Endothelial cell of umbilical vein (primary cell): ENCODE measurements at regions not wholly inside any gene's neighbourhood (a gene's known extent, or its start where the extent isn't known, plus 50 kb on each side); places are given as distances from the start of the nearest gene placed in this dataset.

ENCODE experiments used
- BruUV-seq: library from RNA; stranded (reverse); fragments of 400-500 nt; replicated peaks from 2 replicates; lab custom pipeline; 2021; lab: Mats Ljungman, UMichigan
- CTCF ChIA-PET: fragments of 300-600, 350-600 bp; sonication (Branson Sonifier 250); formaldehyde crosslinking; loops from one replicate; lab custom pipeline; 2021; ENCODE audit warnings: antibody characterized with exemption, inconsistent platforms; lab: Charles Lee
- POLR2A ChIA-PET: fragments of 300-600, 350-600 bp; sonication (Branson Sonifier 250); formaldehyde crosslinking; loops from one replicate; lab custom pipeline; 2021; ENCODE audit warnings: antibody characterized with exemption, inconsistent platforms; lab: Charles Lee
- DNase-seq: peaks from one replicate; pipeline ENCODE4 v3.0.0-alpha.2; 2011; ENCODE audit warnings: low read depth, low spot score
- FAIRE-seq: peaks from 2 replicates; lab custom pipeline; 2011; peaks lifted over from hg19 to GRCh38; lab: Jason Lieb, UNC
- H2AFZ ChIP-seq: 2 replicates; pipeline ENCODE4 v1.6.0; 2012; ENCODE audit warnings: low read depth, low read length, control low read depth, inconsistent platforms
- H3K27ac ChIP-seq: 2 replicates; pipeline ENCODE4 v1.5.1; 2011; ENCODE audit warnings: low read depth, mild to moderate bottlenecking, control low read depth, low read length, moderate library complexity; ENCODE audit not compliant: insufficient read depth
- H3K27me3 ChIP-seq, 2 experiments: 2 replicates each; pipeline versions ENCODE4 v1.6.0 to v1.6.1; 2011; ENCODE audit warnings: low read length in 2 of 2, mixed read lengths in 1 of 2; ENCODE audit not compliant: control insufficient read depth in 2 of 2, insufficient read depth in 2 of 2
- H3K36me3 ChIP-seq, 2 experiments: 2 replicates in 1 of 2; 3 replicates in 1 of 2; pipeline ENCODE4 v1.5.1; 2011; ENCODE audit warnings: low read length in 2 of 2, mild to moderate bottlenecking in 1 of 2, moderate library complexity in 1 of 2; ENCODE audit not compliant: control insufficient read depth in 2 of 2, insufficient read depth in 2 of 2; ENCODE audit errors: extremely low read depth in 1 of 2
- H3K4me1 ChIP-seq: 3 replicates; pipeline ENCODE4 v1.5.1; 2011; ENCODE audit warnings: mild to moderate bottlenecking, low read length; ENCODE audit not compliant: control insufficient read depth, insufficient read depth; ENCODE audit errors: extremely low read depth
- H3K4me2 ChIP-seq: 2 replicates; pipeline ENCODE4 v1.6.1; 2011; ENCODE audit warnings: low read length, control low read depth, mixed read lengths; ENCODE audit not compliant: insufficient read depth
- H3K4me3 ChIP-seq, 3 experiments: fragments of 200-600 bp in 1 of 3; sonication (generic), shearing (Covaris generic) in 1 of 3; replicated peaks in 1 of 3; 2 replicates each; pipeline ENCODE4 v1.5.1; 2011 to 2016; ENCODE audit warnings: control low read depth in 3 of 3, low read length in 3 of 3, mild to moderate bottlenecking in 2 of 3, inconsistent platforms in 1 of 3, low read depth in 1 of 3, moderate library complexity in 1 of 3; ENCODE audit not compliant: insufficient read depth in 1 of 3
- H3K79me2 ChIP-seq: 2 replicates; pipeline ENCODE4 v1.6.0; 2012; ENCODE audit warnings: low read length, inconsistent platforms; ENCODE audit not compliant: control insufficient read depth, insufficient read depth
- H3K9ac ChIP-seq: replicated peaks from 2 replicates; pipeline ENCODE3; 2011; ENCODE audit warnings: low read length, control low read depth; ENCODE audit not compliant: insufficient read depth; ENCODE audit errors: extremely low read depth
- H3K9me1 ChIP-seq: replicated peaks from 3 replicates; pipeline ENCODE4 v1.6.0; 2011; ENCODE audit warnings: mild to moderate bottlenecking, low read length; ENCODE audit not compliant: control insufficient read depth, insufficient read depth; ENCODE audit errors: extremely low read depth
- H3K9me3 ChIP-seq: replicated peaks from 2 replicates; pipeline ENCODE4 v1.5.1; 2012; ENCODE audit warnings: low read length, inconsistent platforms; ENCODE audit not compliant: control insufficient read depth, insufficient read depth
- H4K20me1 ChIP-seq: replicated peaks from 2 replicates; pipeline ENCODE3; 2011; ENCODE audit warnings: mild to moderate bottlenecking, low read length; ENCODE audit not compliant: control insufficient read depth, insufficient read depth; ENCODE audit errors: extremely low read depth
- EZH2 ChIP-seq: IDR thresholded peaks from 2 replicates; pipeline ENCODE4 v1.6.1; 2012; ENCODE audit warnings: borderline replicate concordance, low read depth, mild to moderate bottlenecking, moderate library complexity, low read length, inconsistent platforms; ENCODE audit not compliant: severe bottlenecking
- FOS ChIP-seq: IDR thresholded peaks from 2 replicates; pipeline ENCODE4 v1.6.1; 2011; ENCODE audit warnings: mild to moderate bottlenecking, low read length, moderate library complexity, borderline replicate concordance; ENCODE audit not compliant: insufficient read depth
- GATA2 ChIP-seq: IDR thresholded peaks from 2 replicates; pipeline ENCODE4 v1.7.0; 2011; ENCODE audit warnings: low read depth, mild to moderate bottlenecking, moderate library complexity, mixed read lengths, low read length; ENCODE audit not compliant: insufficient read length, insufficient read depth
- JUN ChIP-seq: IDR thresholded peaks from 2 replicates; pipeline ENCODE4 v1.6.1; 2011; ENCODE audit warnings: borderline replicate concordance, low read depth; ENCODE audit not compliant: insufficient read length, insufficient read depth
- MYC ChIP-seq: IDR thresholded peaks from one replicate; pipeline ENCODE4 v1.6.1; 2011; ENCODE audit warnings: mild to moderate bottlenecking, low read depth, low read length
- POLR2A ChIP-seq: IDR thresholded peaks from 2 replicates; pipeline ENCODE4 v1.6.1; 2012; ENCODE audit warnings: low read depth, mild to moderate bottlenecking, control low read depth, low read length
- POLR2AphosphoS5 ChIP-seq: IDR thresholded peaks from 2 replicates; pipeline ENCODE4 v1.6.1; 2012; ENCODE audit warnings: low read depth, mild to moderate bottlenecking, control low read depth, low read length, moderate library complexity; ENCODE audit not compliant: insufficient read depth
- dilution Hi-C: fragments of 300-500 bp; cut with MboI; formaldehyde crosslinking; loops from one replicate; pipeline ENCODE4 v1.15.0; 2019; ENCODE audit warnings: low sequenced_read_pairs; ENCODE audit not compliant: extremely low pct_ligation_motif_present
- intact Hi-C: fragments of 100-400 bp; cut with micrococcal nuclease; formaldehyde crosslinking; loops from one replicate; pipeline ENCODE4 v1.10.0; 2022
- TF ChIP-seq, protein P1 (sequence below): IDR thresholded peaks from 2 replicates; pipeline ENCODE4 v1.6.1; 2011; ENCODE audit not compliant: insufficient read depth, insufficient read length
- TF ChIP-seq, protein P2 (sequence below), 2 donors: IDR thresholded peaks; 1 replicate in 1 of 2; 2 replicates in 1 of 2; pipeline ENCODE4 v1.5.1; 2011; ENCODE audit warnings: low read length in 2 of 2, mild to moderate bottlenecking in 2 of 2, moderate library complexity in 2 of 2, control low read depth in 1 of 2, inconsistent platforms in 1 of 2, low read depth in 1 of 2; ENCODE audit not compliant: insufficient read depth in 1 of 2; ENCODE audit errors: extremely low read depth in 1 of 2

GRCh38 chr3:4900298-4900697 lies 78.9 kb upstream of the BHLHE40 start:
- BruUV-seq, result no TSS peak
- Histone ChIP-seq H3K9me3 (no peaks in the 10 kb centered on the region), H3K9me1 (no peaks in the 10 kb centered on the region), H3K36me3 (no peaks in the 10 kb centered on the region), H3K27me3 (peaks cover 0 to under 1% of the 10 kb centered on the region in 2 experiments), H3K4me1 (peaks cover 5% of the 10 kb centered on the region), H3K9ac (no peak overlapping the region), H3K4me2 (no peak overlapping the region), H4K20me1 (no peaks in the 10 kb centered on the region), H3K4me3 (no peak overlapping the region), H2AFZ (no peak overlapping the region), H3K27ac (no peak overlapping the region), H3K79me2 (no peaks in the 10 kb centered on the region)
- no peak for FAIRE-seq
- DNase-seq, result no peak
- intact Hi-C loops (no loop called here), dilution Hi-C loops (no loop called here)
- ChIA-PET POLR2A (no interaction called here), CTCF (no interaction called here)
- TF ChIP-seq POLR2A (no peak), EZH2 (no peak), POLR2AphosphoS5 (no peak), MYC (no peak), FOS (no peak), JUN (no peak), GATA2 (no peak)
- TF ChIP-seq, protein P1, sequence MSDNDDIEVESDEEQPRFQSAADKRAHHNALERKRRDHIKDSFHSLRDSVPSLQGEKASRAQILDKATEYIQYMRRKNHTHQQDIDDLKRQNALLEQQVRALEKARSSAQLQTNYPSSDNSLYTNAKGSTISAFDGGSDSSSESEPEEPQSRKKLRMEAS, result no peak
- TF ChIP-seq, protein P2, sequence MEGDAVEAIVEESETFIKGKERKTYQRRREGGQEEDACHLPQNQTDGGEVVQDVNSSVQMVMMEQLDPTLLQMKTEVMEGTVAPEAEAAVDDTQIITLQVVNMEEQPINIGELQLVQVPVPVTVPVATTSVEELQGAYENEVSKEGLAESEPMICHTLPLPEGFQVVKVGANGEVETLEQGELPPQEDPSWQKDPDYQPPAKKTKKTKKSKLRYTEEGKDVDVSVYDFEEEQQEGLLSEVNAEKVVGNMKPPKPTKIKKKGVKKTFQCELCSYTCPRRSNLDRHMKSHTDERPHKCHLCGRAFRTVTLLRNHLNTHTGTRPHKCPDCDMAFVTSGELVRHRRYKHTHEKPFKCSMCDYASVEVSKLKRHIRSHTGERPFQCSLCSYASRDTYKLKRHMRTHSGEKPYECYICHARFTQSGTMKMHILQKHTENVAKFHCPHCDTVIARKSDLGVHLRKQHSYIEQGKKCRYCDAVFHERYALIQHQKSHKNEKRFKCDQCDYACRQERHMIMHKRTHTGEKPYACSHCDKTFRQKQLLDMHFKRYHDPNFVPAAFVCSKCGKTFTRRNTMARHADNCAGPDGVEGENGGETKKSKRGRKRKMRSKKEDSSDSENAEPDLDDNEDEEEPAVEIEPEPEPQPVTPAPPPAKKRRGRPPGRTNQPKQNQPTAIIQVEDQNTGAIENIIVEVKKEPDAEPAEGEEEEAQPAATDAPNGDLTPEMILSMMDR (IDR thresholded peaks at IDR 0.05; ENCODE audit: extremely low read depth in 1 of 2, insufficient read depth in 1 of 2, low read depth in 1 of 2, low read length in 2 of 2), result no peak
